ENCODE measurements at regions not wholly inside any gene's neighbourhood (a gene's known extent, or its start where the extent isn't known, plus 50 kb on each side); places are given as distances from the start of the nearest gene placed in this dataset.

- Histone ChIP-seq H3K18ac (ENCODE audit: extremely low read depth, low read length) (no peak overlapping the region), H3K4me2 (ENCODE audit: insufficient read depth in 1 of 2, low read depth in 2 of 2, low read length in 2 of 2) (no peak overlapping the region), H3K79me1 (ENCODE audit: low read depth, low read length) (no peaks in the 10 kb centered on the region), H2BK15ac (ENCODE audit: low read length) (no peak overlapping the region), H2AK5ac (ENCODE audit: low read depth, low read length) (no peak overlapping the region), H2BK12ac (ENCODE audit: low read depth, low read length) (no peak overlapping the region), H3K56ac (replicated peaks; ENCODE audit: insufficient read length, low read depth, low read length) (no peak overlapping the region), H3K27me3 (replicated peaks in 1 of 4; ENCODE audit: control insufficient read depth in 3 of 4, extremely low read depth in 1 of 4, insufficient read depth in 3 of 4, low read length in 3 of 4) (no peaks in the 10 kb centered on the region), H4K20me1 (replicated peaks in 1 of 2; ENCODE audit: control insufficient read depth in 1 of 2, insufficient read depth in 2 of 2, low read length in 2 of 2) (no peaks in the 10 kb centered on the region), H2AFZ (ENCODE audit: low read length) (no peak overlapping the region), H2BK20ac (ENCODE audit: low read length) (no peak overlapping the region), H4K5ac (ENCODE audit: insufficient read length, low read depth, low read length) (no peak overlapping the region), H3K9ac (replicated peaks in 1 of 4; ENCODE audit: extremely low read depth in 1 of 4, low read depth in 3 of 4, low read length in 3 of 4) (no peak overlapping the region), H3K27ac (ENCODE audit: low read depth, low read length) (no peak overlapping the region), H3K23ac (ENCODE audit: insufficient read length) (no peak overlapping the region), H4K8ac (ENCODE audit: extremely low read depth, insufficient read depth, low read length) (no peak overlapping the region), H4K91ac (replicated peaks; ENCODE audit: insufficient read length, low read length) (no peak overlapping the region), H3K23me2 (ENCODE audit: low read depth, low read length) (no peaks in the 10 kb centered on the region), H3K14ac (ENCODE audit: insufficient read length) (no peak overlapping the region), H2BK5ac (ENCODE audit: low read depth, low read length) (no peak overlapping the region), H3K36me3 (ENCODE audit: control insufficient read depth in 2 of 4, insufficient read depth in 4 of 4, low read length in 3 of 4) (no peaks in the 10 kb centered on the region), H3K9me3 (ENCODE audit: insufficient read depth in 2 of 2, low read depth in 1 of 2, low read length in 1 of 2) (no peaks in the 10 kb centered on the region), H3K4ac (replicated peaks; ENCODE audit: insufficient read length, low read depth, low read length) (no peak overlapping the region), H2BK120ac (replicated peaks; ENCODE audit: low read depth, low read length) (no peak overlapping the region), H3K79me2 (ENCODE audit: control insufficient read depth in 1 of 2, insufficient read depth in 2 of 2, low read length in 2 of 2) (no peaks in the 10 kb centered on the region), H3K4me3 (ENCODE audit: extremely low read depth in 1 of 4, insufficient read depth in 2 of 4, low read depth in 3 of 4, low read length in 4 of 4) (no peak overlapping the region), H3K4me1 (replicated peaks in 1 of 4; ENCODE audit: control insufficient read depth in 3 of 4, insufficient read depth in 4 of 4, low read length in 3 of 4) (no peaks in the 10 kb centered on the region)
- CTCF ChIA-PET (ENCODE audit: partially characterized antibody), result interaction anchor here (1.1 kb wide), 1 partner anchor 10 kb away, joined by 3 read pairs; no protein-coding TSS in a partner anchor
- FAIRE-seq, result no peak
- WGBS, 2 experiments (ENCODE audit: extremely low coverage in 1 of 2, insufficient coverage in 1 of 2, insufficient read length in 1 of 2, insufficient replicate concordance in 2 of 2, low coverage in 1 of 2, low lambda C conversion rate in 2 of 2, missing lambda C conversion rate in 1 of 2), result 79% methylated on average over 1 of the region's 1 CpG; no CpG with 5 or more reads in 1 of the 2 experiments
- POLR2A ChIA-PET (ENCODE audit: partially characterized antibody), result no interaction called here
- DNase-seq (ENCODE audit: low read depth in 1 of 2, low spot score in 2 of 2), result no peak
- no peak for TF ChIP-seq NRF1 (IDR thresholded peaks at IDR 0.05; ENCODE audit: low read depth, low read length)
- no peak for TF ChIP-seq RNF2 (IDR thresholded peaks at IDR 0.05; ENCODE audit: borderline replicate concordance, low read depth, low read length, missing control alignments, poor library complexity, severe bottlenecking)
- no peak for TF ChIP-seq GTF2F1 (IDR thresholded peaks at IDR 0.05; ENCODE audit: borderline replicate concordance, low read depth, low read length)
- no peak for TF ChIP-seq TAF7 (optimal IDR thresholded peaks at IDR 0.05; ENCODE audit: borderline replicate concordance, low read depth, low read length)
- TF ChIP-seq POU5F1 (IDR thresholded peaks at IDR 0.05; ENCODE audit: low read depth, low read length), result no peak
- TF ChIP-seq RAD21 (IDR thresholded peaks at IDR 0.05 in 1 of 2, conservative IDR thresholded peaks at IDR 0.05 in 1 of 2; ENCODE audit: low read depth in 2 of 2, low read length in 2 of 2), result no peak
- TF ChIP-seq BCL11A (IDR thresholded peaks at IDR 0.05; ENCODE audit: low read depth in 2 of 2, low read length in 2 of 2), result no peak
- no peak for TF ChIP-seq CBX5 (IDR thresholded peaks at IDR 0.05; ENCODE audit: low read depth, low read length)
Observed at GRCh38 chr4:59685626-59686025, 1514.5 kb upstream of the ADGRL3 start.
